Endothelial cell of umbilical vein (primary cell): ENCODE measurements at regions not wholly inside any gene's neighbourhood (a gene's known extent, or its start where the extent isn't known, plus 50 kb on each side); places are given as distances from the start of the nearest gene placed in this dataset.

Experiments used
- POLR2A ChIP-seq: IDR thresholded peaks from 2 replicates; pipeline ENCODE4 v1.6.1; 2012; ENCODE audit warnings: low read depth, mild to moderate bottlenecking, control low read depth, low read length
- TF ChIP-seq, protein P1 (sequence below), 2 donors: IDR thresholded peaks; 1 replicate in 1 of 2; 2 replicates in 1 of 2; pipeline ENCODE4 v1.5.1; 2011; ENCODE audit warnings: low read length in 2 of 2, mild to moderate bottlenecking in 2 of 2, moderate library complexity in 2 of 2, control low read depth in 1 of 2, inconsistent platforms in 1 of 2, low read depth in 1 of 2; ENCODE audit not compliant: insufficient read depth in 1 of 2; ENCODE audit errors: extremely low read depth in 1 of 2

DNA sequence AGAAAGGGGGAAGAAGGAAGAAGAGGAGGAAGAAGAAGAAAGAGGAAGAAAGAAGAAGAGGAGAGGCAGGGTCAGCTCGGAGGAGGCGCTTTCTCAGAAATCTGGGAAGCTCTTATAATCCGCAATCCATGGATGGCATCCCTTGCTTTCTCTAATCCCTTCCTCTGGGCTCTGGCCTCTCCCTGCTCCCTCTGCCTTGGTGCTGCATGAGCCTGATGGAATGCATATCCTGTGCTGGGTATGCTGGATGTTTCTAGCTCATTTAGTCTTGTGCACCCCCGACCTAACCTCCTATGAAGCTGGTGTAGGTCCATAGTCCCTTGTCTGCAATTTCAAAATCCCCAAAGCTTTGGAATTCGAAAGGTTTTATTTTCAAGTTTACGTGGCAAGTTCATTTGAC lies 94.2 kb upstream of the MYL2 start:
- TF ChIP-seq POLR2A: no peak
- TF ChIP-seq, protein P1, sequence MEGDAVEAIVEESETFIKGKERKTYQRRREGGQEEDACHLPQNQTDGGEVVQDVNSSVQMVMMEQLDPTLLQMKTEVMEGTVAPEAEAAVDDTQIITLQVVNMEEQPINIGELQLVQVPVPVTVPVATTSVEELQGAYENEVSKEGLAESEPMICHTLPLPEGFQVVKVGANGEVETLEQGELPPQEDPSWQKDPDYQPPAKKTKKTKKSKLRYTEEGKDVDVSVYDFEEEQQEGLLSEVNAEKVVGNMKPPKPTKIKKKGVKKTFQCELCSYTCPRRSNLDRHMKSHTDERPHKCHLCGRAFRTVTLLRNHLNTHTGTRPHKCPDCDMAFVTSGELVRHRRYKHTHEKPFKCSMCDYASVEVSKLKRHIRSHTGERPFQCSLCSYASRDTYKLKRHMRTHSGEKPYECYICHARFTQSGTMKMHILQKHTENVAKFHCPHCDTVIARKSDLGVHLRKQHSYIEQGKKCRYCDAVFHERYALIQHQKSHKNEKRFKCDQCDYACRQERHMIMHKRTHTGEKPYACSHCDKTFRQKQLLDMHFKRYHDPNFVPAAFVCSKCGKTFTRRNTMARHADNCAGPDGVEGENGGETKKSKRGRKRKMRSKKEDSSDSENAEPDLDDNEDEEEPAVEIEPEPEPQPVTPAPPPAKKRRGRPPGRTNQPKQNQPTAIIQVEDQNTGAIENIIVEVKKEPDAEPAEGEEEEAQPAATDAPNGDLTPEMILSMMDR (IDR thresholded peaks at IDR 0.05; ENCODE audit: extremely low read depth in 1 of 2, insufficient read depth in 1 of 2, low read depth in 1 of 2, low read length in 2 of 2): no peak
